T-helper 17 cell (primary cell): ENCODE measurements at regions not wholly inside any gene's neighbourhood (a gene's known extent, or its start where the extent isn't known, plus 50 kb on each side); places are given as distances from the start of the nearest gene placed in this dataset.

Experiments used
- ATAC-seq: fragments of 150-1000 bp; cut with Tn5 transposase; 2 replicates; pipeline ENCODE4 v1.10.0; 2021; ENCODE audit warnings: mild to moderate bottlenecking, moderate library complexity
- DNase-seq, 3 donors: peaks; one replicate each; pipeline versions ENCODE4 v3.0.0 to v3.0.0-alpha.2; 2020 to 2021
- H3K9me3 ChIP-seq: one replicate; pipeline ENCODE4 v1.7.0; 2013; ENCODE audit warnings: low read length, mild to moderate bottlenecking; ENCODE audit not compliant: control insufficient read depth, poor library complexity, severe bottlenecking
- H3K27ac Mint-ChIP-seq: one replicate; pipeline ENCODE4 v1.8.0; 2022; ENCODE audit warnings: mild to moderate bottlenecking, moderate library complexity, mixed read lengths
- H3K27me3 Mint-ChIP-seq: one replicate; pipeline ENCODE4 v1.8.0; 2022; ENCODE audit warnings: mixed read lengths
- H3K36me3 Mint-ChIP-seq: one replicate; pipeline ENCODE4 v1.8.0; 2022; ENCODE audit warnings: low read depth, mixed read lengths
- H3K4me1 Mint-ChIP-seq: one replicate; pipeline ENCODE4 v1.8.0; 2022; ENCODE audit warnings: mild to moderate bottlenecking, mixed read lengths
- H3K4me3 Mint-ChIP-seq: one replicate; pipeline ENCODE4 v1.8.0; 2022; ENCODE audit warnings: mild to moderate bottlenecking, moderate library complexity, mixed read lengths

DNA sequence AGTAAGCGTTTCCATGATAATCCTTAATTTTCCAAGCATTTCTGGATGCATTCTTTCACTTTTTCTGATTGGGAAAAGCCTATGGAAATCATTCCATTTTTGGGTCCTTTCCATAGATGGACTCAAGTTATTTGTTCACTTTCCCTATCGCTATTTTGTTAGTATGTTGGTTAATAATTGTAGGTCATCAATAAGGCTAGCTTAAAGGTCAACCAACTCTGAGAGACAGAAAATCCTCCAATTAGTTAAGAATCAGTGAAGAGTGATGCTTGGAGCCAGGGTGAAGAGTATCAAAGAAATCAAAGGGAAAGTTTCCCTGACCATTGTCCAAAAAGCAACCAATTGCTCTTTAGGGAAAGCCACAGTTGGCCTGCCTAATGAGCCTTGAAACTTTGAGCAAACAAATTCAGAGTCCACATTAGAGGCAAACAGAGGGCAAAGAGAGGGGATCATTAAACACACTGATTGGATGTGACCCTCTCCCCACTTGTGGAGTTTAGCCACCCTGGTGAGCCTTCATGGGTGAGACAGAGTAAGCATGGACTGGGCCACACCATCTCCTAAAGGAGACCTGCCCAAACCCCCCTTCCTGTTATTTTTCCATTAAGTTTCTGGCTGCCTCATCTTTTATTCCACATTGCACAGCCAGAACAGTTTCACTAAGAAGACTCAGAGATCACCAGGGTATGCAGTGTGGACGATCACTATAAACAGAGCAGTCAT is 133.4 kb upstream of the DYNLRB2 start:
- H3K9me3 ChIP-seq = no peaks in the 10 kb centered on the region
- H3K27ac Mint-ChIP-seq = no peak overlapping the region
- no peak for DNase-seq
- no peaks in the 10 kb centered on the region for H3K4me1 Mint-ChIP-seq
- no peaks in the 10 kb centered on the region for H3K36me3 Mint-ChIP-seq
- no peak for ATAC-seq
- no peak overlapping the region for H3K4me3 Mint-ChIP-seq
- H3K27me3 Mint-ChIP-seq = peaks cover 62% of the 10 kb centered on the region

DNA sequence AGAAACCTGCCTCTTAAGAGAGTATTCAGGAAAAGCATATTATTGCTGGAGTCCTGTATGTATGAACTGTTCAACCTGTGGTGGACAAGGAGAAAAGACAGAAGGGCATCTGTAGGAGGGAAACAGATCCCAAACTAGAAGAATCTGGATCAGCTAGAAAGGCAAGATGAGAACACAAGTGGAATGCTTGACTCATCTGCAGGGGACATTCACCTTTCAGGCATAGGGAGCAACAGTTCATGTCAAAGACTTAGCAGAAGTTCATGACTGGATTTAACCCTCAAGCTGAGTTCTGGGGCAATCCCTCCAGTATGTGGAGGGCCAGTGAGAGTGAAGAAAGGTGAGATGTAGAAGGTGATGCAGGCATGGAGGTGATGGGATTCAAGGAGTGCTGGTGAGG is 135.9 kb upstream of the DYNLRB2 start:
- H3K9me3 ChIP-seq = no peaks in the 10 kb centered on the region
- DNase-seq (no peak), ATAC-seq (no peak)
- Mint-ChIP-seq H3K27me3 (peaks cover 69% of the 10 kb centered on the region), H3K36me3 (no peaks in the 10 kb centered on the region), H3K27ac (no peak overlapping the region), H3K4me1 (no peaks in the 10 kb centered on the region), H3K4me3 (no peak overlapping the region)

DNA sequence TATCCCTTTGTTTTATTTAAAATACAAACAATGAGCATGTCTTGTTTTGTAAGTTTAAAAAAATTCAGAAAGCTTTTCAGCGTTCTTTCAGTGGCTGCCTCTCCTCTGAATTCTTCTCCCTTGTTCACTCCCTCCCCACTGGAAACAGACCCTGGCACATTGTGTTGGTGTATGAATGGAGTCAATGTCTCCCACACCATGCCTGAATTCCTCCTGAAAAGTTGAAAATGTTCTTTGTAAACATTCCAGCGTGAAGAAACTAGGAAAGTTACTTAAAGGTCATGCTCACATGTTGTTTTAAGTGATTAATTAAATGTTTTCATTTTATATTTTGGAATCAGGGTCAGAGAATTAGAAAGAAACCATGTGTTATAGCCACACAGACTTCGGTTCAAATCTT is 136.9 kb upstream of the DYNLRB2 start:
- H3K27ac Mint-ChIP-seq = no peak overlapping the region

DNA sequence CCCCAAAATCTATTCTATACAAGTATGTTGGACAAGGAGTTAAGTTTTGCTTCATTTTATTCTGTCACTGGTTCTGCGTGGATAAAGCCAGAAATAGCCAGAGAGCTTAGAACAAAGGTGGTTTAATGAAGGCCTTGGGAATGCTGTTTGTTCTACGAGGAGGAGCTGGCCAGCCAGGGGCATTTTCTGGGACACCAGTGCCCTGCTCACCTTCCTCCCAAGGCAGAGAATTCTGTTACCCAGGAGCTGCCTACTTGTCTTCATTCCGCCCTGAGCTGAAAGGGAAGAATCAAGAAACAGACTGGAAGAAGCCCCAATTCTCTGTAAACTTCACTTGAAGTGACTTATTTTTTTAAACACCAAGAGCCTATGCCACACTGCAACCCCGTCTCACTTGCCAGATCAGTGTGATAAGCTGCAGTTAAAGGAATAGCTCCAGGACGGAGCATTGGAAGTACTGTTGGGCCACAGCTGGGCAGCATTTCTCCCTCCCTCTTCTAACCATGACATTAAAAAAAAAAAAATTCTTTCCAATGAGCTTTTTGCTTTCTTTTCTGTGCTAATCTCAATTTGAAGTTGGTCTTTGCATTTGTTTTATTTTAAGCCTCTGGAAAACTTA is 149.8 kb upstream of the DYNLRB2 start:
- H3K9me3 ChIP-seq = no peaks in the 10 kb centered on the region
- Mint-ChIP-seq H3K27ac (no peak overlapping the region), H3K27me3 (peaks cover 57% of the 10 kb centered on the region), H3K4me1 (no peaks in the 10 kb centered on the region), H3K36me3 (peaks cover 5% of the 10 kb centered on the region), H3K4me3 (no peak overlapping the region)
- DNase-seq = no peak
- no peak for ATAC-seq

More for the DNA sequence above, 136.9 kb upstream of the DYNLRB2 start:
- no peaks in the 10 kb centered on the region for H3K9me3 ChIP-seq
- H3K4me3 Mint-ChIP-seq = no peak overlapping the region
- no peak for DNase-seq
- ATAC-seq = no peak
- H3K36me3 Mint-ChIP-seq = no peaks in the 10 kb centered on the region
- H3K4me1 Mint-ChIP-seq = no peaks in the 10 kb centered on the region
- H3K27me3 Mint-ChIP-seq = peaks cover 77% of the 10 kb centered on the region

- Mint-ChIP-seq H3K4me3 (no peak overlapping the region), H3K4me1 (no peaks in the 10 kb centered on the region), H3K27me3 (peaks cover 66% of the 10 kb centered on the region), H3K36me3 (peaks cover 5% of the 10 kb centered on the region), H3K27ac (no peak overlapping the region)
- no peaks in the 10 kb centered on the region for H3K9me3 ChIP-seq
- DNase-seq (no peak), ATAC-seq (no peak)
These were observed 150.7 kb upstream of the DYNLRB2 start for GRCh38 chr16:80390046-80390445.

DNA sequence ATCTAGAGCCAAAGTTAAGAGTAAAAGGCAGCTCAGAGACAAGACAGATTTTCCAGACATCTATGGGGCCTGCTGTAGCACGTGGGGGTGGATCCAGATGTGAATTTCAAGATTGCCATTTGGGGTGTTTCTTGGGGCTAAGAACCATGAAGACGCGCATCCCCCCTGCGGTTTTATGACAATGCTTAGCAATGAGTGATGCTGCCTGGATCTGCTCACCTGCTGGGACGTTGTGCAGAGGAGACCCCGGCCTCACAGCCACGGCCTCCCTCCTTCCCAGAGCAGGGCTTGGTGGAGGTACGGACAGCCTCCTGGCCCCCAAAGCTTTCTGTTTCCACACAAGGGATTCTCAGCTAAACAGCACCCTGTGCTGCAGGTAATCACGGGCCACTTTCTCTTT is 151.5 kb upstream of the DYNLRB2 start:
- DNase-seq = no peak
- no peak overlapping the region for H3K27ac Mint-ChIP-seq
- no peak overlapping the region for H3K4me3 Mint-ChIP-seq
- no peaks in the 10 kb centered on the region for H3K9me3 ChIP-seq
- peaks cover 7% of the 10 kb centered on the region for H3K36me3 Mint-ChIP-seq
- H3K4me1 Mint-ChIP-seq = no peaks in the 10 kb centered on the region
- peaks cover 70% of the 10 kb centered on the region for H3K27me3 Mint-ChIP-seq
- ATAC-seq = no peak

GRCh38 chr16:80387318-80387921 is 153.4 kb upstream of the DYNLRB2 start:
- Mint-ChIP-seq H3K36me3 (peaks cover 8% of the 10 kb centered on the region), H3K27me3 (peaks cover 86% of the 10 kb centered on the region), H3K4me1 (no peaks in the 10 kb centered on the region), H3K27ac (no peak overlapping the region), H3K4me3 (peak overlapping the region; percentile 5)
- H3K9me3 ChIP-seq = no peaks in the 10 kb centered on the region
- DNase-seq (no peak), ATAC-seq (no peak)

DNA sequence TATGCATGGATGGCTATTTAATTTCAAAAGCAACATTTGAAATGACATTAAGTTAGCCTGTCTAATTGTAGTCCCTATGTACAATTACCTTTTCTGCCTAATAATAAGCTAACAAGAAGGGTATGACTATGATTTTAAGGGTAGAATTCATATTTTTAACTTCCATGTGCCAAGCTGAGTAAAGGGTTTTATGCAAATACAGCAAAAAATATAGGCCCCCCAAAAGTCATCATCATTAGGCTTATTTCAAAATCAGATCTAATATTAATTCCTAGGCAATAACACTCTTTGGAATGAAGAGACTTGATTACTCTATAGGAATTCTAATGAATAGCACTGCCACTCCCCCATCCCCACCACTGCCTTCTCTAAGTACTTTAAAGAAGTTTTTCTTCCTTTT is 155.9 kb upstream of the DYNLRB2 start:
- Mint-ChIP-seq H3K4me1 (no peaks in the 10 kb centered on the region), H3K4me3 (no peak overlapping the region), H3K27ac (no peak overlapping the region), H3K27me3 (peaks cover 84% of the 10 kb centered on the region), H3K36me3 (peaks cover 8% of the 10 kb centered on the region)
- ATAC-seq (no peak), DNase-seq (no peak)
- no peaks in the 10 kb centered on the region for H3K9me3 ChIP-seq

- no peaks in the 10 kb centered on the region for H3K9me3 ChIP-seq
- peaks cover 3% of the 10 kb centered on the region for H3K36me3 Mint-ChIP-seq
- no peak for DNase-seq
- peaks cover 55% of the 10 kb centered on the region for H3K27me3 Mint-ChIP-seq
- ATAC-seq = no peak
- H3K4me3 Mint-ChIP-seq = no peak overlapping the region
- H3K4me1 Mint-ChIP-seq = peaks cover 2% of the 10 kb centered on the region
- no peak overlapping the region for H3K27ac Mint-ChIP-seq
These were observed 160.3 kb upstream of the DYNLRB2 start for GRCh38 chr16:80380514-80380913.

- no peak for ATAC-seq
- peaks cover 29% of the 10 kb centered on the region for H3K27me3 Mint-ChIP-seq
- peaks cover 2% of the 10 kb centered on the region for H3K4me1 Mint-ChIP-seq
These were observed 163.5 kb upstream of the DYNLRB2 start for GRCh38 chr16:80377096-80377956.

GRCh38 chr16:80375973-80376372 is 164.8 kb upstream of the DYNLRB2 start:
- H3K9me3 ChIP-seq = no peaks in the 10 kb centered on the region
- no peak for ATAC-seq
- Mint-ChIP-seq H3K4me1 (peaks cover 2% of the 10 kb centered on the region), H3K36me3 (no peaks in the 10 kb centered on the region), H3K27me3 (peaks cover 17% of the 10 kb centered on the region), H3K4me3 (no peak overlapping the region), H3K27ac (no peak overlapping the region)
- no peak for DNase-seq

More at GRCh38 chr16:80377096-80377956, 163.5 kb upstream of the DYNLRB2 start:
- Mint-ChIP-seq H3K36me3 (no peaks in the 10 kb centered on the region), H3K4me3 (no peak overlapping the region), H3K27ac (no peak overlapping the region)
- no peak for DNase-seq
- no peaks in the 10 kb centered on the region for H3K9me3 ChIP-seq

DNA sequence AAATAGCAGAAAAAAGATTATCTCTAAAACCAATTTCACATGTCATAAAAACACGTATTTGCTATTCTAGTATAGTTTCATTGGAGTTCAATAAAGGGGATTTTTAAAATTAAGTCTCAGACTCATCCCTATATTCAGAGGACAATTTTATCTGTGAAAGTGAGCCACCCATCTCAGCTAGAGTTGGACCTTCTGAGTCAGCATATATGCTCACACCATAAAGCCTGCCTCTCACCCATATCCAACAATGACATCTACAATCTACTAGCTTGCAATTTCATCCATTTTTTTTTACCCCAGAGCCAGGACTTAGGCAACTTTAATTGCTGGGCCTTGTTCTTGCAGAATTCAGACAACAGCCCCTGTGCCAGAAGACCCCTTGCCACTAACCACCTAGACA is 165.3 kb upstream of the DYNLRB2 start:
- Mint-ChIP-seq H3K4me3 (no peak overlapping the region), H3K4me1 (peaks cover 2% of the 10 kb centered on the region), H3K27ac (no peak overlapping the region), H3K27me3 (peaks cover 17% of the 10 kb centered on the region), H3K36me3 (no peaks in the 10 kb centered on the region)
- DNase-seq (no peak), ATAC-seq (no peak)
- no peaks in the 10 kb centered on the region for H3K9me3 ChIP-seq

- DNase-seq = no peak
- peaks cover under 1% of the 10 kb centered on the region for H3K27me3 Mint-ChIP-seq
- no peaks in the 10 kb centered on the region for H3K4me1 Mint-ChIP-seq
- H3K9me3 ChIP-seq = no peaks in the 10 kb centered on the region
- no peak for ATAC-seq
- no peaks in the 10 kb centered on the region for H3K36me3 Mint-ChIP-seq
- no peak overlapping the region for H3K27ac Mint-ChIP-seq
- H3K4me3 Mint-ChIP-seq = no peak overlapping the region
These were observed 168.5 kb upstream of the DYNLRB2 start for GRCh38 chr16:80372341-80372740.
